WTC11 (cell line): ENCODE measurements at regions not wholly inside any gene's neighbourhood (a gene's known extent, or its start where the extent isn't known, plus 50 kb on each side); places are given as distances from the start of the nearest gene placed in this dataset.

Source experiments
- ATAC-seq: fragments of 200-7000 bp; cut with Tn5 transposase; 2 replicates; pipeline ENCODE4 v1.10.0; 2021; ENCODE audit warnings: mild to moderate bottlenecking, moderate library complexity
- CTCF ChIA-PET: fragments of 300-600 bp; sonication (Branson Sonifier 250); formaldehyde crosslinking; loops from one replicate; lab custom pipeline; 2021; ENCODE audit warnings: antibody characterized with exemption; lab: Charles Lee
- POLR2A ChIA-PET: fragments of 350-600 bp; sonication (Branson Sonifier 250); formaldehyde crosslinking; loops from one replicate; lab custom pipeline; 2021; ENCODE audit warnings: antibody characterized with exemption; lab: Charles Lee
- DNase-seq: peaks from one replicate; pipeline ENCODE4 v3.0.0; 2021; ENCODE audit warnings: low spot score
- H3K27ac Mint-ChIP-seq: 2 replicates; pipeline ENCODE4 v1.8.0; 2021; ENCODE audit warnings: mixed read lengths
- H3K27me3 Mint-ChIP-seq: 2 replicates; pipeline ENCODE4 v1.8.0; 2021; ENCODE audit warnings: low read depth, mild to moderate bottlenecking, moderate library complexity, mixed read lengths
- H3K36me3 Mint-ChIP-seq: 2 replicates; pipeline ENCODE4 v1.8.0; 2021; ENCODE audit warnings: mixed read lengths
- H3K4me1 Mint-ChIP-seq: 2 replicates; pipeline ENCODE4 v1.8.0; 2022; ENCODE audit warnings: mixed read lengths
- H3K4me3 Mint-ChIP-seq: 2 replicates; pipeline ENCODE4 v1.8.0; 2021; ENCODE audit warnings: mild to moderate bottlenecking, moderate library complexity, mixed read lengths
- H3K9me3 Mint-ChIP-seq: 2 replicates; pipeline ENCODE4 v1.8.0; 2021; ENCODE audit warnings: mixed read lengths
- CDX4 ChIP-seq: fragments of 250-450 bp; sonication (Bioruptor Pico); IDR thresholded peaks from 2 replicates; pipeline ENCODE4 v1.9.0; 2021; ENCODE audit warnings: moderate library complexity, mild to moderate bottlenecking, inconsistent platforms, borderline replicate concordance
- CTCF ChIP-seq: fragments of 200-600 bp; IDR thresholded peaks from 2 replicates; pipeline ENCODE4 v1.8.0; 2022; ENCODE audit warnings: antibody characterized with exemption
- EMX1 ChIP-seq: fragments of 250-450 bp; sonication (Bioruptor Pico); IDR thresholded peaks from 2 replicates; pipeline ENCODE4 v1.8.0; 2021; ENCODE audit warnings: mild to moderate bottlenecking
- GTF2I ChIP-seq: fragments of 250-450 bp; sonication (Bioruptor Pico); conservative IDR thresholded peaks from 2 replicates; pipeline ENCODE4 v1.4.0; 2021; ENCODE audit warnings: mild to moderate bottlenecking
- JUN ChIP-seq: sonication (generic); formaldehyde crosslinking; IDR thresholded peaks from 2 replicates; pipeline ENCODE4 v1.8.0; 2023; ENCODE audit warnings: mild to moderate bottlenecking, missing genetic modification reagents
- NFE2L1 ChIP-seq: sonication (generic); formaldehyde crosslinking; IDR thresholded peaks from 2 replicates; pipeline ENCODE4 v1.8.1; 2023; ENCODE audit warnings: missing genetic modification reagents
- NFYB ChIP-seq: sonication (generic); formaldehyde crosslinking; conservative IDR thresholded peaks from 2 replicates; pipeline ENCODE4 v1.8.0; 2022; ENCODE audit warnings: low read depth, missing genetic modification reagents
- NR1H2 ChIP-seq: sonication (generic); formaldehyde crosslinking; IDR thresholded peaks from 2 replicates; pipeline ENCODE4 v1.9.0; 2021; ENCODE audit warnings: mild to moderate bottlenecking, moderate library complexity, missing genetic modification reagents
- PRRX2 ChIP-seq: fragments of 250-450 bp; sonication (Bioruptor Pico); IDR thresholded peaks from 2 replicates; pipeline ENCODE4 v1.8.0; 2021; ENCODE audit warnings: mild to moderate bottlenecking
- RORB ChIP-seq: fragments of 250-450 bp; sonication (Bioruptor Pico); IDR thresholded peaks from 2 replicates; pipeline ENCODE4 v1.9.0; 2021; ENCODE audit warnings: mild to moderate bottlenecking
- SOX15 ChIP-seq: fragments of 250-450 bp; sonication (Bioruptor Pico); IDR thresholded peaks from 2 replicates; pipeline ENCODE4 v1.9.0; 2021; ENCODE audit warnings: mild to moderate bottlenecking
- TP53 ChIP-seq: sonication (generic); formaldehyde crosslinking; IDR thresholded peaks from 2 replicates; pipeline ENCODE4 v1.8.1; 2023; ENCODE audit warnings: mild to moderate bottlenecking, missing genetic modification reagents
- ZNF317 ChIP-seq: sonication (generic); formaldehyde crosslinking; IDR thresholded peaks from 2 replicates; pipeline ENCODE4 v1.8.1; 2023; ENCODE audit warnings: low read depth, mild to moderate bottlenecking, moderate library complexity, missing genetic modification reagents, borderline replicate concordance
- TF ChIP-seq, protein P1 (sequence below): sonication (generic); formaldehyde crosslinking; IDR thresholded peaks from 2 replicates; pipeline ENCODE4 v1.8.0; 2023; ENCODE audit warnings: mild to moderate bottlenecking, missing genetic modification reagents
- TF ChIP-seq, protein P2 (sequence below): sonication (generic); formaldehyde crosslinking; IDR thresholded peaks from 2 replicates; pipeline ENCODE4 v1.8.1; 2023; ENCODE audit warnings: mild to moderate bottlenecking, missing genetic modification reagents
- TF ChIP-seq, protein P3 (sequence below): fragments of 250-450 bp; sonication (Bioruptor Pico); IDR thresholded peaks from 2 replicates; pipeline ENCODE4 v1.8.0; 2021; ENCODE audit warnings: mild to moderate bottlenecking
- TF ChIP-seq, protein P4 (sequence below): fragments of 250-450 bp; sonication (Bioruptor Pico); IDR thresholded peaks from 2 replicates; pipeline ENCODE4 v2.1.2; 2022; ENCODE audit warnings: mild to moderate bottlenecking, moderate library complexity
- TF ChIP-seq, protein P5 (sequence below): sonication (generic); formaldehyde crosslinking; IDR thresholded peaks from 2 replicates; pipeline ENCODE4 v1.8.0; 2023; ENCODE audit warnings: missing genetic modification reagents, mild to moderate bottlenecking, borderline replicate concordance

DNA sequence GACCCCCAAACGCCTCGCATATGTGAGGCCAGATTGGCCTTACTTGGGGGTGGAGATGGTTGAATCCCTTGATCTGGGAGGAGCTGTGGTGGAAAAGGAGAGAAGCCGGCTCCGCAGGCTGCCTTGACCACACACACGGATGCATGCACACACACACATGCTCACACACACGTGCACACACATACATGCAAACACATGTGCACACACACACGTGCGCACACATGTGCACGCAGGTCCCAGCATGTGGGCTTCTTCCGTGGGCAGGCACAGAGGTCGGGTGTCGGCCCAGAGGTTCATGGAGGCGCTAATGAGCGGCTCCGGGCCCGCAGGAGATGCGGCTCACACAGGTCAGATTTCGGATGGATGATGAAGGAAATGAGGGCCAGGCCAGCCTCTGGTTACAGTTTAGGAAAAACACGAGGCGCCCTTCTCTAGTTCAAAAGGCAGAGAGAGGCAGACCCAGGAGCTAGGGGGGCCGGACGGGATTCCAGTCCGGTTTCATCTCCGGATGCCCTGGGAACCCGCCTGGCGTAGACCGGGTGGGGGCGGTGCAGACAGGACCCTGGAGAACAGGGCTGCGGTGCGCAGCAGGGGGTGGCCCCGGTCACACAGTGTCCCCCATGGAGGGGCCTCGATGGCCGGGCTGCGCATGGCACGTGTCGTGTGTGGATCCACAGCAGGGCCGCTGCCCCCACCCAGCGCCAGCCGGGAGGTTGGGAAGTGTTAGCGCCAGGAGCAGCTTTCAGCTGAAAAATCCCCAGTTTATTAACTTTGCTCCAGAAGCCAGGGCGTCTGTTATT is 91.1 kb upstream of the ACTRT2 start (continued):
- TF ChIP-seq NR1H2 (CRISPR knock-in tag) (no peak), ZNF317 (CRISPR knock-in tag) (no peak), CDX4 (CRISPR knock-in tag) (no peak), TP53 (CRISPR knock-in tag) (no peak), EMX1 (CRISPR knock-in tag) (no peak), NFE2L1 (CRISPR knock-in tag) (no peak), RORB (CRISPR knock-in tag) (no peak)
- TF ChIP-seq, protein P1, sequence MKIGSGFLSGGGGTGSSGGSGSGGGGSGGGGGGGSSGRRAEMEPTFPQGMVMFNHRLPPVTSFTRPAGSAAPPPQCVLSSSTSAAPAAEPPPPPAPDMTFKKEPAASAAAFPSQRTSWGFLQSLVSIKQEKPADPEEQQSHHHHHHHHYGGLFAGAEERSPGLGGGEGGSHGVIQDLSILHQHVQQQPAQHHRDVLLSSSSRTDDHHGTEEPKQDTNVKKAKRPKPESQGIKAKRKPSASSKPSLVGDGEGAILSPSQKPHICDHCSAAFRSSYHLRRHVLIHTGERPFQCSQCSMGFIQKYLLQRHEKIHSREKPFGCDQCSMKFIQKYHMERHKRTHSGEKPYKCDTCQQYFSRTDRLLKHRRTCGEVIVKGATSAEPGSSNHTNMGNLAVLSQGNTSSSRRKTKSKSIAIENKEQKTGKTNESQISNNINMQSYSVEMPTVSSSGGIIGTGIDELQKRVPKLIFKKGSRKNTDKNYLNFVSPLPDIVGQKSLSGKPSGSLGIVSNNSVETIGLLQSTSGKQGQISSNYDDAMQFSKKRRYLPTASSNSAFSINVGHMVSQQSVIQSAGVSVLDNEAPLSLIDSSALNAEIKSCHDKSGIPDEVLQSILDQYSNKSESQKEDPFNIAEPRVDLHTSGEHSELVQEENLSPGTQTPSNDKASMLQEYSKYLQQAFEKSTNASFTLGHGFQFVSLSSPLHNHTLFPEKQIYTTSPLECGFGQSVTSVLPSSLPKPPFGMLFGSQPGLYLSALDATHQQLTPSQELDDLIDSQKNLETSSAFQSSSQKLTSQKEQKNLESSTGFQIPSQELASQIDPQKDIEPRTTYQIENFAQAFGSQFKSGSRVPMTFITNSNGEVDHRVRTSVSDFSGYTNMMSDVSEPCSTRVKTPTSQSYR (CRISPR knock-in tag), result no peak
- TF ChIP-seq, all 79 proteins: peak for 0

DNA sequence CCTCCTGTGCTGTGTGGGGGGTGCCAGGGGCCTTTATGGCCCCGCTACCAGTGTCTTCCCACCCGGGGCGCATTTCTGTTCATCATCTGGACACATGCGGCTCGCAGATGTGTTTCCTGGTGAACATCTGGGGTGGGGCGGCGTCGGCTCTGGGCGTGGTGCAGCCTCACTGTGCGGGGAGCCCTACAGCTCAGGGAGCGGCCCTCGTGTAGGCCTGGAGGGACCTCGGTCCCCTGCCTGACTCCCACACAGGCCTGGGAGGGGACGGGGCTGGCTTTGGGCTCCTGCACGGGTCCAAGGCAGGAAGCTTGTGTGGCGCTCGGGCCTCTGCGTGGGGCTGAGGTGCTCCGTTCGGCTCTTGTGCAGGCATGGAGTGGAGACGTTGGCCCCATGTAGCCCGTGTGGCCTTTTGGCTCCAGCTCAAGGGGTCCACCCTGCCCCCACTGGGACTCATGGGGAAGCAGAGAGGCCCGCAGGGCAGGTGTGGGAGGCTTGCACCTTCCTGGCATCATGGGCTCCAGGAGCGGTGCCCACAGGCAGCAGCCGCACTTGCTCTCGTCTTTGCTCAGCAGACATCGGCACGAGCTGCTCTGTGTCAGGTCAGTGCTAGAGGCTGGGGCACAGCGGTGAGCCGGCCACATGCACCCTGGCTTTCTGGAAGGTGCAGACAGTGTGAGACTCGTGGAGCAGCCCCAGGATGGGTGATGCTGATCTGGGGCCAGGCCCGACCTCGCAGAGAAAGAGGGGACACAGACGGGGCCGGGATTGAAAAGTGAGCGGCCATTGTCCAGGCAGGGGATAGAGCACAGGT is 90.1 kb upstream of the ACTRT2 start:
- ChIA-PET CTCF (interaction anchor here (1.4 kb wide), 1 partner anchor 9 kb away, joined by 3 read pairs; no protein-coding TSS in a partner anchor), POLR2A (no interaction called here)
- DNase-seq (no peak), ATAC-seq (no peak)
- no peak overlapping the region for H3K4me3 Mint-ChIP-seq
- peaks cover 5% of the 10 kb centered on the region; the same call in 1 of the 2 replicates for H3K27me3 Mint-ChIP-seq
- no peak overlapping the region for H3K27ac Mint-ChIP-seq
- H3K4me1 Mint-ChIP-seq, result no peaks in the 10 kb centered on the region
- 0 out of 2 replicates have a peak, but pooled peaks cover 9% of the 10 kb centered on the region for H3K9me3 Mint-ChIP-seq
- H3K36me3 Mint-ChIP-seq, result peaks cover 24% of the 10 kb centered on the region; the same call in 1 of the 2 replicates
- TF ChIP-seq PRRX2 (CRISPR knock-in tag), result no peak
- TF ChIP-seq, protein P2, sequence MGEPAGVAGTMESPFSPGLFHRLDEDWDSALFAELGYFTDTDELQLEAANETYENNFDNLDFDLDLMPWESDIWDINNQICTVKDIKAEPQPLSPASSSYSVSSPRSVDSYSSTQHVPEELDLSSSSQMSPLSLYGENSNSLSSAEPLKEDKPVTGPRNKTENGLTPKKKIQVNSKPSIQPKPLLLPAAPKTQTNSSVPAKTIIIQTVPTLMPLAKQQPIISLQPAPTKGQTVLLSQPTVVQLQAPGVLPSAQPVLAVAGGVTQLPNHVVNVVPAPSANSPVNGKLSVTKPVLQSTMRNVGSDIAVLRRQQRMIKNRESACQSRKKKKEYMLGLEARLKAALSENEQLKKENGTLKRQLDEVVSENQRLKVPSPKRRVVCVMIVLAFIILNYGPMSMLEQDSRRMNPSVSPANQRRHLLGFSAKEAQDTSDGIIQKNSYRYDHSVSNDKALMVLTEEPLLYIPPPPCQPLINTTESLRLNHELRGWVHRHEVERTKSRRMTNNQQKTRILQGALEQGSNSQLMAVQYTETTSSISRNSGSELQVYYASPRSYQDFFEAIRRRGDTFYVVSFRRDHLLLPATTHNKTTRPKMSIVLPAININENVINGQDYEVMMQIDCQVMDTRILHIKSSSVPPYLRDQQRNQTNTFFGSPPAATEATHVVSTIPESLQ, result no peak
- no peak for TF ChIP-seq GTF2I (CRISPR knock-in tag)
- TF ChIP-seq, protein P3, sequence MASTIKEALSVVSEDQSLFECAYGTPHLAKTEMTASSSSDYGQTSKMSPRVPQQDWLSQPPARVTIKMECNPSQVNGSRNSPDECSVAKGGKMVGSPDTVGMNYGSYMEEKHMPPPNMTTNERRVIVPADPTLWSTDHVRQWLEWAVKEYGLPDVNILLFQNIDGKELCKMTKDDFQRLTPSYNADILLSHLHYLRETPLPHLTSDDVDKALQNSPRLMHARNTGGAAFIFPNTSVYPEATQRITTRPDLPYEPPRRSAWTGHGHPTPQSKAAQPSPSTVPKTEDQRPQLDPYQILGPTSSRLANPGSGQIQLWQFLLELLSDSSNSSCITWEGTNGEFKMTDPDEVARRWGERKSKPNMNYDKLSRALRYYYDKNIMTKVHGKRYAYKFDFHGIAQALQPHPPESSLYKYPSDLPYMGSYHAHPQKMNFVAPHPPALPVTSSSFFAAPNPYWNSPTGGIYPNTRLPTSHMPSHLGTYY (CRISPR knock-in tag), result no peak
- no peak for TF ChIP-seq NFYB (CRISPR knock-in tag)
- TF ChIP-seq CTCF, result no peak
- TF ChIP-seq SOX15 (CRISPR knock-in tag), result no peak
- no peak for TF ChIP-seq JUN (CRISPR knock-in tag)
- TF ChIP-seq, protein P4, sequence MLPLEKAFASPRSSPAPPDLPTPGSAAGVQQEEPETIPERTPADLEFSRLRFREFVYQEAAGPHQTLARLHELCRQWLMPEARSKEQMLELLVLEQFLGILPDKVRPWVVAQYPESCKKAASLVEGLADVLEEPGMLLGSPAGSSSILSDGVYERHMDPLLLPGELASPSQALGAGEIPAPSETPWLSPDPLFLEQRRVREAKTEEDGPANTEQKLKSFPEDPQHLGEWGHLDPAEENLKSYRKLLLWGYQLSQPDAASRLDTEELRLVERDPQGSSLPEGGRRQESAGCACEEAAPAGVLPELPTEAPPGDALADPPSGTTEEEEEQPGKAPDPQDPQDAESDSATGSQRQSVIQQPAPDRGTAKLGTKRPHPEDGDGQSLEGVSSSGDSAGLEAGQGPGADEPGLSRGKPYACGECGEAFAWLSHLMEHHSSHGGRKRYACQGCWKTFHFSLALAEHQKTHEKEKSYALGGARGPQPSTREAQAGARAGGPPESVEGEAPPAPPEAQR (CRISPR knock-in tag), result no peak
- TF ChIP-seq, protein P5, sequence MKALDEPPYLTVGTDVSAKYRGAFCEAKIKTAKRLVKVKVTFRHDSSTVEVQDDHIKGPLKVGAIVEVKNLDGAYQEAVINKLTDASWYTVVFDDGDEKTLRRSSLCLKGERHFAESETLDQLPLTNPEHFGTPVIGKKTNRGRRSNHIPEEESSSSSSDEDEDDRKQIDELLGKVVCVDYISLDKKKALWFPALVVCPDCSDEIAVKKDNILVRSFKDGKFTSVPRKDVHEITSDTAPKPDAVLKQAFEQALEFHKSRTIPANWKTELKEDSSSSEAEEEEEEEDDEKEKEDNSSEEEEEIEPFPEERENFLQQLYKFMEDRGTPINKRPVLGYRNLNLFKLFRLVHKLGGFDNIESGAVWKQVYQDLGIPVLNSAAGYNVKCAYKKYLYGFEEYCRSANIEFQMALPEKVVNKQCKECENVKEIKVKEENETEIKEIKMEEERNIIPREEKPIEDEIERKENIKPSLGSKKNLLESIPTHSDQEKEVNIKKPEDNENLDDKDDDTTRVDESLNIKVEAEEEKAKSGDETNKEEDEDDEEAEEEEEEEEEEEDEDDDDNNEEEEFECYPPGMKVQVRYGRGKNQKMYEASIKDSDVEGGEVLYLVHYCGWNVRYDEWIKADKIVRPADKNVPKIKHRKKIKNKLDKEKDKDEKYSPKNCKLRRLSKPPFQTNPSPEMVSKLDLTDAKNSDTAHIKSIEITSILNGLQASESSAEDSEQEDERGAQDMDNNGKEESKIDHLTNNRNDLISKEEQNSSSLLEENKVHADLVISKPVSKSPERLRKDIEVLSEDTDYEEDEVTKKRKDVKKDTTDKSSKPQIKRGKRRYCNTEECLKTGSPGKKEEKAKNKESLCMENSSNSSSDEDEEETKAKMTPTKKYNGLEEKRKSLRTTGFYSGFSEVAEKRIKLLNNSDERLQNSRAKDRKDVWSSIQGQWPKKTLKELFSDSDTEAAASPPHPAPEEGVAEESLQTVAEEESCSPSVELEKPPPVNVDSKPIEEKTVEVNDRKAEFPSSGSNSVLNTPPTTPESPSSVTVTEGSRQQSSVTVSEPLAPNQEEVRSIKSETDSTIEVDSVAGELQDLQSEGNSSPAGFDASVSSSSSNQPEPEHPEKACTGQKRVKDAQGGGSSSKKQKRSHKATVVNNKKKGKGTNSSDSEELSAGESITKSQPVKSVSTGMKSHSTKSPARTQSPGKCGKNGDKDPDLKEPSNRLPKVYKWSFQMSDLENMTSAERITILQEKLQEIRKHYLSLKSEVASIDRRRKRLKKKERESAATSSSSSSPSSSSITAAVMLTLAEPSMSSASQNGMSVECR (CRISPR knock-in tag), result no peak
